ENCODE measurements at regions not wholly inside any gene's neighbourhood (a gene's known extent, or its start where the extent isn't known, plus 50 kb on each side); places are given as distances from the start of the nearest gene placed in this dataset.

DNA sequence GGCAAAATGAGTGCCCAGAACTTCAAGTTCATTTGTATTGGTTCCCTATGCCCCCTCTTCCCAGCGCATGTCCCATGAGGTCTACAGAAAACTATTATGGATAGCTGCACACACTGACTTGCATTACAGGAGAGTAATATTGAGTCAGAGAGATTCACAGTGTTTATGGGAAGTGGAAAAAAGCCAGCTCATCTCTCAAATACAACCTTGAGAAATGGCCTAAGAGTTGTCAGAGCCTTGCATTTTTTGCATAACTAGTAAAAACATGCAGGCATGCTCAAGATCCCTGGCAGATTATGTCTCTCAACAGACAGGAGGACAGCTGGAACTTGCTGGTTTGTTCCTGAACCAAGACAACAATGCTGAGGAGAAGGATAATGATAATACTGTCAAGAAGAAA is 1292.8 kb downstream of the DSC3 start:
- Histone ChIP-seq H3K4me3 (ENCODE audit: low read depth, low read length) (no peak overlapping the region), H3K36me3 (ENCODE audit: control insufficient read depth in 2 of 2, insufficient read depth in 1 of 2, low read length in 2 of 2) (no peaks in the 10 kb centered on the region), H3K4me1 (ENCODE audit: control insufficient read depth, insufficient read depth, low read length) (no peaks in the 10 kb centered on the region), H3K9me3 (ENCODE audit: control insufficient read depth, insufficient read depth, low read depth, low read length) (no peaks in the 10 kb centered on the region), H3K27ac (ENCODE audit: extremely low read depth, low read depth, low read length) (no peak overlapping the region)
- ChIA-PET POLR2A (no interaction called here), CTCF (no interaction called here)
- no peak for TF ChIP-seq ZNF626 (tag by site-specific recombination; IDR thresholded peaks at IDR 0.05)
- TF ChIP-seq, protein P1, sequence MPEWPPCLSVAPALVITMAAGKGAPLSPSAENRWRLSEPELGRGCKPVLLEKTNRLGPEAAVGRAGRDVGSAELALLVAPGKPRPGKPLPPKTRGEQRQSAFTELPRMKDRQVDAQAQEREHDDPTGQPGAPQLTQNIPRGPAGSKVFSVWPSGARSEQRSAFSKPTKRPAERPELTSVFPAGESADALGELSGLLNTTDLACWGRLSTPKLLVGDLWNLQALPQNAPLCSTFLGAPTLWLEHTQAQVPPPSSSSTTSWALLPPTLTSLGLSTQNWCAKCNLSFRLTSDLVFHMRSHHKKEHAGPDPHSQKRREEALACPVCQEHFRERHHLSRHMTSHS (tag by site-specific recombination; IDR thresholded peaks at IDR 0.05), result no peak
- TF ChIP-seq, protein P2, sequence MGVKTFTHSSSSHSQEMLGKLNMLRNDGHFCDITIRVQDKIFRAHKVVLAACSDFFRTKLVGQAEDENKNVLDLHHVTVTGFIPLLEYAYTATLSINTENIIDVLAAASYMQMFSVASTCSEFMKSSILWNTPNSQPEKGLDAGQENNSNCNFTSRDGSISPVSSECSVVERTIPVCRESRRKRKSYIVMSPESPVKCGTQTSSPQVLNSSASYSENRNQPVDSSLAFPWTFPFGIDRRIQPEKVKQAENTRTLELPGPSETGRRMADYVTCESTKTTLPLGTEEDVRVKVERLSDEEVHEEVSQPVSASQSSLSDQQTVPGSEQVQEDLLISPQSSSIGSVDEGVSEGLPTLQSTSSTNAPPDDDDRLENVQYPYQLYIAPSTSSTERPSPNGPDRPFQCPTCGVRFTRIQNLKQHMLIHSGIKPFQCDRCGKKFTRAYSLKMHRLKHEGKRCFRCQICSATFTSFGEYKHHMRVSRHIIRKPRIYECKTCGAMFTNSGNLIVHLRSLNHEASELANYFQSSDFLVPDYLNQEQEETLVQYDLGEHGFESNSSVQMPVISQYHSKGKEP (tag by site-specific recombination; IDR thresholded peaks at IDR 0.05), result no peak
- no peak for TF ChIP-seq KLF9 (tag by site-specific recombination; IDR thresholded peaks at IDR 0.05; ENCODE audit: low read depth)
- no peak for TF ChIP-seq ZNF155 (tag by site-specific recombination; IDR thresholded peaks at IDR 0.05)
- TF ChIP-seq, protein P3, sequence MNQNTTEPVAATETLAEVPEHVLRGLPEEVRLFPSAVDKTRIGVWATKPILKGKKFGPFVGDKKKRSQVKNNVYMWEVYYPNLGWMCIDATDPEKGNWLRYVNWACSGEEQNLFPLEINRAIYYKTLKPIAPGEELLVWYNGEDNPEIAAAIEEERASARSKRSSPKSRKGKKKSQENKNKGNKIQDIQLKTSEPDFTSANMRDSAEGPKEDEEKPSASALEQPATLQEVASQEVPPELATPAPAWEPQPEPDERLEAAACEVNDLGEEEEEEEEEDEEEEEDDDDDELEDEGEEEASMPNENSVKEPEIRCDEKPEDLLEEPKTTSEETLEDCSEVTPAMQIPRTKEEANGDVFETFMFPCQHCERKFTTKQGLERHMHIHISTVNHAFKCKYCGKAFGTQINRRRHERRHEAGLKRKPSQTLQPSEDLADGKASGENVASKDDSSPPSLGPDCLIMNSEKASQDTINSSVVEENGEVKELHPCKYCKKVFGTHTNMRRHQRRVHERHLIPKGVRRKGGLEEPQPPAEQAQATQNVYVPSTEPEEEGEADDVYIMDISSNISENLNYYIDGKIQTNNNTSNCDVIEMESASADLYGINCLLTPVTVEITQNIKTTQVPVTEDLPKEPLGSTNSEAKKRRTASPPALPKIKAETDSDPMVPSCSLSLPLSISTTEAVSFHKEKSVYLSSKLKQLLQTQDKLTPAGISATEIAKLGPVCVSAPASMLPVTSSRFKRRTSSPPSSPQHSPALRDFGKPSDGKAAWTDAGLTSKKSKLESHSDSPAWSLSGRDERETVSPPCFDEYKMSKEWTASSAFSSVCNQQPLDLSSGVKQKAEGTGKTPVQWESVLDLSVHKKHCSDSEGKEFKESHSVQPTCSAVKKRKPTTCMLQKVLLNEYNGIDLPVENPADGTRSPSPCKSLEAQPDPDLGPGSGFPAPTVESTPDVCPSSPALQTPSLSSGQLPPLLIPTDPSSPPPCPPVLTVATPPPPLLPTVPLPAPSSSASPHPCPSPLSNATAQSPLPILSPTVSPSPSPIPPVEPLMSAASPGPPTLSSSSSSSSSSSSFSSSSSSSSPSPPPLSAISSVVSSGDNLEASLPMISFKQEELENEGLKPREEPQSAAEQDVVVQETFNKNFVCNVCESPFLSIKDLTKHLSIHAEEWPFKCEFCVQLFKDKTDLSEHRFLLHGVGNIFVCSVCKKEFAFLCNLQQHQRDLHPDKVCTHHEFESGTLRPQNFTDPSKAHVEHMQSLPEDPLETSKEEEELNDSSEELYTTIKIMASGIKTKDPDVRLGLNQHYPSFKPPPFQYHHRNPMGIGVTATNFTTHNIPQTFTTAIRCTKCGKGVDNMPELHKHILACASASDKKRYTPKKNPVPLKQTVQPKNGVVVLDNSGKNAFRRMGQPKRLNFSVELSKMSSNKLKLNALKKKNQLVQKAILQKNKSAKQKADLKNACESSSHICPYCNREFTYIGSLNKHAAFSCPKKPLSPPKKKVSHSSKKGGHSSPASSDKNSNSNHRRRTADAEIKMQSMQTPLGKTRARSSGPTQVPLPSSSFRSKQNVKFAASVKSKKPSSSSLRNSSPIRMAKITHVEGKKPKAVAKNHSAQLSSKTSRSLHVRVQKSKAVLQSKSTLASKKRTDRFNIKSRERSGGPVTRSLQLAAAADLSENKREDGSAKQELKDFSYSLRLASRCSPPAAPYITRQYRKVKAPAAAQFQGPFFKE (tag by site-specific recombination; IDR thresholded peaks at IDR 0.05; ENCODE audit: borderline replicate concordance), result no peak
- TF ChIP-seq ZNF561 (tag by site-specific recombination; IDR thresholded peaks at IDR 0.05; ENCODE audit: borderline replicate concordance), result no peak
- no peak for TF ChIP-seq ZNF701 (tag by site-specific recombination; IDR thresholded peaks at IDR 0.05)
- TF ChIP-seq ZNF664 (tag by site-specific recombination; IDR thresholded peaks at IDR 0.05), result no peak
- TF ChIP-seq ZNF791 (tag by site-specific recombination; IDR thresholded peaks at IDR 0.05), result no peak
- TF ChIP-seq ZNF302 (tag by site-specific recombination; IDR thresholded peaks at IDR 0.05; ENCODE audit: low read depth), result no peak
- TF ChIP-seq ZNF324 (tag by site-specific recombination; IDR thresholded peaks at IDR 0.05), result no peak

DNA sequence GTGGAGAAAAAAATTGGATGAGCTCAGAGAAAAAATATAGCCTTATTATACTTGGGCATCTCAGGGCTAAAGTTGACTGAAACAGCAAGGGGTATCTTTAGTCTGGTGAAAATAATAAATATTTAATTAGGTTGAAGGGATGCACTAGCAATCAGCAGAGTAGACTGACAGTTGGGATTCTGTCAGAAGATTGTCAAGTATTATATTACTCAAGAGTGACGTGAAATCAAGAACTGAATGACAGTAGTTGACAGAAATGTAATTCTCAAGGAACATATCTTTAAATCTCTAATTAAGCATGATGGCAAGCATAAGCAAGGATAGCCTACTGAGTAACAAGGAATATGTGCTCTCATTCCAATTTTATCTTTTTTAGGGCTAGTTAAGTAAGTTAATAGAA is 1301.1 kb downstream of the DSC3 start:
- Histone ChIP-seq H3K36me3 (ENCODE audit: control insufficient read depth in 2 of 2, insufficient read depth in 1 of 2, low read length in 2 of 2) (no peaks in the 10 kb centered on the region), H3K4me3 (ENCODE audit: low read depth, low read length) (no peak overlapping the region), H3K4me1 (ENCODE audit: control insufficient read depth, insufficient read depth, low read length) (no peaks in the 10 kb centered on the region), H3K27ac (ENCODE audit: extremely low read depth, low read depth, low read length) (no peak overlapping the region), H3K9me3 (ENCODE audit: control insufficient read depth, insufficient read depth, low read depth, low read length) (no peaks in the 10 kb centered on the region)
- ChIA-PET POLR2A (no interaction called here), CTCF (no interaction called here)
- TF ChIP-seq KLF7 (tag by site-specific recombination; IDR thresholded peaks at IDR 0.05; ENCODE audit: borderline replicate concordance), result no peak
- TF ChIP-seq ZNF157 (tag by site-specific recombination; IDR thresholded peaks at IDR 0.05), result no peak
- no peak for TF ChIP-seq ZNF174 (tag by site-specific recombination; IDR thresholded peaks at IDR 0.05)
- TF ChIP-seq KLF16 (tag by site-specific recombination; IDR thresholded peaks at IDR 0.05), result no peak
- TF ChIP-seq, protein P4, sequence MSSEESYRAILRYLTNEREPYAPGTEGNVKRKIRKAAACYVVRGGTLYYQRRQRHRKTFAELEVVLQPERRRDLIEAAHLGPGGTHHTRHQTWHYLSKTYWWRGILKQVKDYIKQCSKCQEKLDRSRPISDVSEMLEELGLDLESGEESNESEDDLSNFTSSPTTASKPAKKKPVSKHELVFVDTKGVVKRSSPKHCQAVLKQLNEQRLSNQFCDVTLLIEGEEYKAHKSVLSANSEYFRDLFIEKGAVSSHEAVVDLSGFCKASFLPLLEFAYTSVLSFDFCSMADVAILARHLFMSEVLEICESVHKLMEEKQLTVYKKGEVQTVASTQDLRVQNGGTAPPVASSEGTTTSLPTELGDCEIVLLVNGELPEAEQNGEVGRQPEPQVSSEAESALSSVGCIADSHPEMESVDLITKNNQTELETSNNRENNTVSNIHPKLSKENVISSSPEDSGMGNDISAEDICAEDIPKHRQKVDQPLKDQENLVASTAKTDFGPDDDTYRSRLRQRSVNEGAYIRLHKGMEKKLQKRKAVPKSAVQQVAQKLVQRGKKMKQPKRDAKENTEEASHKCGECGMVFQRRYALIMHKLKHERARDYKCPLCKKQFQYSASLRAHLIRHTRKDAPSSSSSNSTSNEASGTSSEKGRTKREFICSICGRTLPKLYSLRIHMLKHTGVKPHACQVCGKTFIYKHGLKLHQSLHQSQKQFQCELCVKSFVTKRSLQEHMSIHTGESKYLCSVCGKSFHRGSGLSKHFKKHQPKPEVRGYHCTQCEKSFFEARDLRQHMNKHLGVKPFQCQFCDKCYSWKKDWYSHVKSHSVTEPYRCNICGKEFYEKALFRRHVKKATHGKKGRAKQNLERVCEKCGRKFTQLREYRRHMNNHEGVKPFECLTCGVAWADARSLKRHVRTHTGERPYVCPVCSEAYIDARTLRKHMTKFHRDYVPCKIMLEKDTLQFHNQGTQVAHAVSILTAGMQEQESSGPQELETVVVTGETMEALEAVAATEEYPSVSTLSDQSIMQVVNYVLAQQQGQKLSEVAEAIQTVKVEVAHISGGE (tag by site-specific recombination; conservative IDR thresholded peaks at IDR 0.05; ENCODE audit: low read depth), result no peak
- TF ChIP-seq, protein P5, sequence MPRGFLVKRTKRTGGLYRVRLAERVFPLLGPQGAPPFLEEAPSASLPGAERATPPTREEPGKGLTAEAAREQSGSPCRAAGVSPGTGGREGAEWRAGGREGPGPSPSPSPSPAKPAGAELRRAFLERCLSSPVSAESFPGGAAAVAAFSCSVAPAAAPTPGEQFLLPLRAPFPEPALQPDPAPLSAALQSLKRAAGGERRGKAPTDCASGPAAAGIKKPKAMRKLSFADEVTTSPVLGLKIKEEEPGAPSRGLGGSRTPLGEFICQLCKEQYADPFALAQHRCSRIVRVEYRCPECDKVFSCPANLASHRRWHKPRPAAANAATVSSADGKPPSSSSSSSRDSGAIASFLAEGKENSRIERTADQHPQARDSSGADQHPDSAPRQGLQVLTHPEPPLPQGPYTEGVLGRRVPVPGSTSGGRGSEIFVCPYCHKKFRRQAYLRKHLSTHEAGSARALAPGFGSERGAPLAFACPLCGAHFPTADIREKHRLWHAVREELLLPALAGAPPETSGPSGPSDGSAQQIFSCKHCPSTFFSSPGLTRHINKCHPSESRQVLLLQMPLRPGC (tag by site-specific recombination; IDR thresholded peaks at IDR 0.05), result no peak
- no peak for TF ChIP-seq ZNF202 (tag by site-specific recombination; IDR thresholded peaks at IDR 0.05; ENCODE audit: borderline replicate concordance)
- no peak for TF ChIP-seq ZBTB48 (tag by site-specific recombination; IDR thresholded peaks at IDR 0.05)
- no peak for TF ChIP-seq EGR2 (tag by site-specific recombination; IDR thresholded peaks at IDR 0.05; ENCODE audit: low read depth)
